Stimulated activated naive B cell treated with anti-CD40 and anti-IgM and Interleukin-4, amounts not matched to agents 10 μg/mL and 1 μg/mL and 100 μg/mL, for 72 hours (primary cell): ENCODE measurements at regions not wholly inside any gene's neighbourhood (a gene's known extent, or its start where the extent isn't known, plus 50 kb on each side); places are given as distances from the start of the nearest gene placed in this dataset.
"Not testable (repeated sequence)": the region's sequence is repeated elsewhere in the genome, so short reads cannot be mapped to it uniquely, and the experiment has no call there.

ENCODE experiments used
- ATAC-seq, 2 donors: fragments of 150-1000 bp; cut with Tn5 transposase; replicated peaks; 2 replicates each; pipeline ENCODE4 v1.10.0; 2021; ENCODE audit warnings: moderate library complexity in 1 of 2
- DNase-seq: peaks from one replicate; pipeline ENCODE4 v3.0.0; 2021
- H3K27ac Mint-ChIP-seq: one replicate; pipeline ENCODE4 v1.8.0; 2022; ENCODE audit warnings: mild to moderate bottlenecking, mixed read lengths
- H3K27me3 Mint-ChIP-seq, 2 donors: one replicate each; pipeline ENCODE4 v1.8.0; 2022; ENCODE audit warnings: mixed read lengths in 2 of 2
- H3K36me3 Mint-ChIP-seq, 2 donors: one replicate each; pipeline ENCODE4 v1.8.0; 2022; ENCODE audit warnings: mixed read lengths in 2 of 2, mild to moderate bottlenecking in 1 of 2
- H3K4me1 Mint-ChIP-seq, 2 donors: one replicate each; pipeline ENCODE4 v1.8.0; 2022; ENCODE audit warnings: mixed read lengths in 2 of 2, mild to moderate bottlenecking in 1 of 2
- H3K4me3 Mint-ChIP-seq, 2 donors: one replicate each; pipeline ENCODE4 v1.8.0; 2022; ENCODE audit warnings: mild to moderate bottlenecking in 2 of 2, mixed read lengths in 2 of 2, moderate library complexity in 1 of 2
- H3K9me3 Mint-ChIP-seq, 2 donors: one replicate each; pipeline ENCODE4 v1.8.0; 2022; ENCODE audit warnings: mixed read lengths in 2 of 2, mild to moderate bottlenecking in 1 of 2

DNA sequence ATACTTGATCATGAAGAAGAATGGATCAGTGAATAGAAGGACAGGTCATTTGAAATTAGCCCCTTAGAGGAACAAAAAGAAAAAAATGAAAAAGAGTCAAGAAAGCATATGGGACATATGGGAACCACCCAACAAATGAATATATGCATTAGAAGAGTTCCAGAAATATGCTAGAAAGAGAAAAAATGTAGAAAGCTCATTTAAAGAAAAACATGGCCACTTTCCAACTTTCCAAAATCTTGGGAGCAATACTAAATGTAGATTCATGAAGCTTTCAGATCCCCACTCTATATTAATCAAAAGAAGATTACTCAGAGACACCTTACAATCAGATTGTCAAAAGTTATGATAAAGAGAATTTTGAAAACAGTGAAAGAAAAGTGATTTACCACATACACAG, 334.8 kb upstream of the NMUR2 start:
- Mint-ChIP-seq H3K9me3 (peaks cover 4 to 9% of the 10 kb centered on the region in 2 donors), H3K4me1 (no peaks in the 10 kb centered on the region)

GRCh38 chr5:152741126-152741525, 336.0 kb upstream of the NMUR2 start:
- not testable (repeated sequence) for H3K36me3 Mint-ChIP-seq, H3K27me3 Mint-ChIP-seq, H3K27ac Mint-ChIP-seq, DNase-seq, H3K4me1 Mint-ChIP-seq, ATAC-seq, H3K4me3 Mint-ChIP-seq, H3K9me3 Mint-ChIP-seq

More for the DNA sequence above, 334.8 kb upstream of the NMUR2 start:
- Mint-ChIP-seq H3K27ac (no peak overlapping the region), H3K36me3 (no peaks in the 10 kb centered on the region), H3K4me3 (no peak overlapping the region), H3K27me3 (no peaks in the 10 kb centered on the region)
- ATAC-seq (no peak), DNase-seq (no peak)

DNA sequence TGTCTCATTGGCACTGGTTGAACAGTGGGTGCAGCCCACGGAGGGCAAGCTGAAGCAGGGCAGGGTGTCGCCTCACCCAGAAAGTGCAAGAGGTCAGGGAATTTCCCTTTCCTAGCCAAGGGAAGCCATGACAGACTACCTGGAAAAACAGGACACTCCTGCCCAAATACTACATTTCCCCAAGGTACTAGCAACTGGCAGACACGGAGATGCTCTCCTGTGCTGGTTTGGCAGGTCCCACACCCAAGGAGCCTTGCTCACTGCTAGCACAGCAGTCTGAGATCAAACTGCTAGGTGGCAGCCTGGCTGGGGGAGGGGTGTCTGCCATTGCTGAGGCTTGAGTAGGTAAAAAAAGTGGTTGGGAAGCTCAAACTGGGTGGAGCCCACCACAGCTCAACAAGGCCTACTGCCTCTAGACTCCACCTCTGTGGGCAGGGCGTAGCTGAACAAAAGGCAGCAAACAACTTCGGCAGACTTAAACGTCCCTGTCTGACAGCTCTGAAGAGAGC, 382.7 kb upstream of the NMUR2 start:
- DNase-seq, ATAC-seq, H3K27me3 Mint-ChIP-seq, H3K27ac Mint-ChIP-seq, H3K36me3 Mint-ChIP-seq, H3K4me1 Mint-ChIP-seq, H3K4me3 Mint-ChIP-seq: not testable (repeated sequence)
- peaks cover 11 to 15% of the 10 kb centered on the region in 2 donors for H3K9me3 Mint-ChIP-seq

DNA sequence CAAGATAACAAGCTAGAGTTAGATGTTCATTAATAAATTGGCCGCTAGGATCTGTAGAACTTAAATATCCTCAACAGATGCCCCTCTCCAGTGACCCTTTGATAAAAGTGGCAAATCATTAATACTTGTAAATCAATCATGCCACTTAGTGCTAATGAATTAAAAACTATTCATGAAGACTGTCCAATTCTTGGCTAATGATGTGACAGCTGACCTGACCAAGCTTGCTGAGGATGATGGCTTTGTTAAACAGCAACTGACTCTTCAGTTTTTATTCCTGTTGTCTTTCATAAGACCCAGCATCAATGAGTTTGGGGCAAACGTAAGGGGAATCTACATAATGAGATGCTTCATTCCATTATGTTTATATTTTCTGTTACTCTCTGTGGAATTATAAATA, 396.8 kb upstream of the NMUR2 start:
- H3K4me1 Mint-ChIP-seq, result no peaks in the 10 kb centered on the region
- no peak overlapping the region for H3K27ac Mint-ChIP-seq
- no peak overlapping the region for H3K4me3 Mint-ChIP-seq
- no peaks in the 10 kb centered on the region for H3K27me3 Mint-ChIP-seq
- DNase-seq, result no peak
- no peak for ATAC-seq
- no peaks in the 10 kb centered on the region for H3K36me3 Mint-ChIP-seq
- H3K9me3 Mint-ChIP-seq, result peaks cover 0 to 2% of the 10 kb centered on the region in 2 donors

- H3K27ac Mint-ChIP-seq, result no peak overlapping the region
- no peak for ATAC-seq
- H3K36me3 Mint-ChIP-seq, result no peaks in the 10 kb centered on the region
- H3K27me3 Mint-ChIP-seq, result no peaks in the 10 kb centered on the region
- H3K9me3 Mint-ChIP-seq, result peaks cover 0 to 2% of the 10 kb centered on the region in 2 donors
- no peaks in the 10 kb centered on the region for H3K4me1 Mint-ChIP-seq
- no peak for DNase-seq
- H3K4me3 Mint-ChIP-seq, result no peak overlapping the region
These were observed 399.1 kb upstream of the NMUR2 start for GRCh38 chr5:152804179-152804578.

GRCh38 chr5:152811988-152812387, 406.9 kb upstream of the NMUR2 start:
- Mint-ChIP-seq H3K4me3 (no peak overlapping the region), H3K36me3 (no peaks in the 10 kb centered on the region), H3K27me3 (no peaks in the 10 kb centered on the region), H3K27ac (no peak overlapping the region), H3K4me1 (no peaks in the 10 kb centered on the region), H3K9me3 (no peaks in the 10 kb centered on the region)
- no peak for DNase-seq
- ATAC-seq, result no peak

DNA sequence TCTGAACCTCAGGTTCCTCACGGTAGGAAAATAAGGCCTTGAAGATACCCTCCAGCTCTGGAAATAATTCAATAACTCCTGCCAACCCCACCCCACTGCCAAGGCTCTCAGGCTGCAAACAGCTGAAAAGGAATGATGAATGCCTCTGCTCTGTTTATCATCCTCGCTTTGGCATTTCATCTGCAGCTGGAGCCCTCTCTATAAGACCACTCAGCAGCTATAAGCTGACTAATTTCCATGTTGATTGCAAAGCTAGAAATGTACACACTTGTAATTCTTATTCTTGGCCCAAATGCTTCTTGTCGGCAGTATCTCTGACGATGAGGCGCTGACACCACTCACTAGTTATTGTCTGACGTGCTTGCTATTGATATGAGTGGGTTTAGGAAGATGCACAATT, 408.4 kb upstream of the NMUR2 start:
- Mint-ChIP-seq H3K36me3 (no peaks in the 10 kb centered on the region), H3K27me3 (no peaks in the 10 kb centered on the region), H3K27ac (no peak overlapping the region), H3K4me3 (no peak overlapping the region), H3K9me3 (peaks cover 0 to 1% of the 10 kb centered on the region in 2 donors), H3K4me1 (no peaks in the 10 kb centered on the region)
- ATAC-seq (no peak), DNase-seq (no peak)

- no peaks in the 10 kb centered on the region for H3K36me3 Mint-ChIP-seq
- H3K4me1 Mint-ChIP-seq, result no peaks in the 10 kb centered on the region
- ATAC-seq (no peak), DNase-seq (no peak)
- no peak overlapping the region for H3K4me3 Mint-ChIP-seq
- peaks cover 0 to 3% of the 10 kb centered on the region in 2 donors for H3K9me3 Mint-ChIP-seq
- no peaks in the 10 kb centered on the region for H3K27me3 Mint-ChIP-seq
- H3K27ac Mint-ChIP-seq, result no peak overlapping the region
These were observed 414.8 kb upstream of the NMUR2 start for GRCh38 chr5:152819891-152820290.

- no peak for ATAC-seq
- Mint-ChIP-seq H3K36me3 (no peaks in the 10 kb centered on the region), H3K4me3 (no peak overlapping the region), H3K4me1 (no peaks in the 10 kb centered on the region), H3K9me3 (peaks cover 0 to 1% of the 10 kb centered on the region in 2 donors), H3K27me3 (no peaks in the 10 kb centered on the region), H3K27ac (no peak overlapping the region)
- DNase-seq, result no peak
These were observed 419.2 kb upstream of the NMUR2 start for GRCh38 chr5:152824316-152824715.

- Mint-ChIP-seq H3K4me3 (no peak overlapping the region), H3K36me3 (no peaks in the 10 kb centered on the region), H3K4me1 (no peaks in the 10 kb centered on the region), H3K9me3 (no peaks in the 10 kb centered on the region), H3K27ac (no peak overlapping the region), H3K27me3 (no peaks in the 10 kb centered on the region)
- ATAC-seq, result no peak
- DNase-seq, result no peak
These were observed 433.2 kb upstream of the NMUR2 start for GRCh38 chr5:152838241-152838786.

GRCh38 chr5:152844713-152845112, 439.6 kb upstream of the NMUR2 start:
- Mint-ChIP-seq H3K36me3 (no peaks in the 10 kb centered on the region), H3K4me1 (no peaks in the 10 kb centered on the region), H3K9me3 (peaks cover 0 to 7% of the 10 kb centered on the region in 2 donors), H3K27me3 (no peaks in the 10 kb centered on the region), H3K4me3 (no peak overlapping the region), H3K27ac (no peak overlapping the region)
- ATAC-seq (no peak), DNase-seq (no peak)

DNA sequence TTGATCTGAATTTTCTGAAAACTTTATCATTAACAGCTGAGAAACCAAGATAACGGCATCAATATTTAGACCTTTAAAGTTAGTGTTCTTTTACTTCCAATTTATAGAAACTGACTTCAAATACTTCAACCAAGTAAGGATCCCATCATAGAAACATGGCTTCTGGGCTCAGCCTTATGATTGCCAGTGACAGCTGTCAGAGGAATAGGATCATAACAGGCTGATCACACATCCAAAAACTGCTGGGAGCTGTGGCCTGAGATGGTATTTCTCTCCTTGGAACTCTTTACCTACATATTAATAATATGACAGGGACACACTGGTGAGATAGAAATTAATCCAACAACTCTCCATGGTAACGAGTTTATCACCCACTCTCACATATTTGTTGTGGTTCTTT, 448.3 kb upstream of the NMUR2 start:
- Mint-ChIP-seq H3K27ac (no peak overlapping the region), H3K36me3 (no peaks in the 10 kb centered on the region), H3K27me3 (no peaks in the 10 kb centered on the region), H3K4me1 (no peaks in the 10 kb centered on the region), H3K4me3 (no peak overlapping the region), H3K9me3 (peaks cover 0 to 5% of the 10 kb centered on the region in 2 donors)
- DNase-seq (no peak), ATAC-seq (no peak)

DNA sequence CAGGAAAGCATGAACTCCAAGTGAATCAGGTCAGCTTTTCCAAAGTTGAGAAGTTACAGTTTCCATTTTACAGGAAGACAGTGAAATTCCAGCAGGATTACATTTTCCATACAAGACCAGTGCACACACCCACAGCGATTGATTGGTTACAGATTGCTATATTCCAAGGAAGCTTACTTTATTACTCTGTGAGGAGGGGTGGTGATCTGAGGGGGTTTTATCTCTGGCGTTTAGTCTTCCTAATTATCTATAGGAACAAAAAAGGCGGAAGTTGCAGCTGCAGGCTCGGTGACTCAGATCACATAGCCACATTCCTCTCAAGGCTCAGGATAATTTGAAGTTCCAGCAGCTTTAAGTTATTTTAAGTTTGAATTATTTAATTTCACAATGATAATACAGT, 450.4 kb upstream of the NMUR2 start:
- H3K4me3 Mint-ChIP-seq, result no peak overlapping the region

GRCh38 chr5:152861231-152861630, 456.2 kb upstream of the NMUR2 start:
- H3K36me3 Mint-ChIP-seq, result no peaks in the 10 kb centered on the region
- no peak overlapping the region for H3K4me3 Mint-ChIP-seq
- no peak for DNase-seq
- H3K9me3 Mint-ChIP-seq, result peaks cover 0 to 5% of the 10 kb centered on the region in 2 donors
- H3K4me1 Mint-ChIP-seq, result no peaks in the 10 kb centered on the region
- no peak overlapping the region for H3K27ac Mint-ChIP-seq
- no peak for ATAC-seq
- no peaks in the 10 kb centered on the region for H3K27me3 Mint-ChIP-seq

More for the DNA sequence above, 450.4 kb upstream of the NMUR2 start:
- no peaks in the 10 kb centered on the region for H3K27me3 Mint-ChIP-seq
- no peaks in the 10 kb centered on the region for H3K4me1 Mint-ChIP-seq
- H3K27ac Mint-ChIP-seq, result no peak overlapping the region
- peaks cover 0 to 2% of the 10 kb centered on the region in 2 donors for H3K9me3 Mint-ChIP-seq
- no peaks in the 10 kb centered on the region for H3K36me3 Mint-ChIP-seq
- DNase-seq (no peak), ATAC-seq (no peak)

DNA sequence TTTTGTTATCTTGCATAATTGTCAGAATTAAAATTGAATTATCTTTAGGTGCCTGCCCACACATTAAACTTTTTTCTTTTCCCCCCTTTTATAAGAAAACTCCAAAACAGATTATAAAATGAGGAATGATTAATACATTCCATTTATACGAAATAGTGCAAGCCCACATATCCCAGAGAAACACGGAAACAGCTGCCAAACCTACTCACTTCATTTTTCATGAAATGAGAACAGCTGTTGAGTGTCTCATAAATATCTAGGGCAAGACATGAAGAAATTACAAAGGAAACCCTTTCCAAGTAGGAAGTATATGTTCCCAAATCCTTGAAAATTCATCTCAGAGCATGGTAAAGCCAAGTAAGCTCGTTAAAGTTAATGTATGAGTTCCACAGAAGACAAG, 459.4 kb upstream of the NMUR2 start:
- Mint-ChIP-seq H3K36me3 (no peaks in the 10 kb centered on the region), H3K9me3 (peaks cover 0 to 5% of the 10 kb centered on the region in 2 donors), H3K27ac (no peak overlapping the region), H3K4me1 (no peaks in the 10 kb centered on the region), H3K4me3 (no peak overlapping the region), H3K27me3 (no peaks in the 10 kb centered on the region)
- DNase-seq (no peak), ATAC-seq (no peak)

DNA sequence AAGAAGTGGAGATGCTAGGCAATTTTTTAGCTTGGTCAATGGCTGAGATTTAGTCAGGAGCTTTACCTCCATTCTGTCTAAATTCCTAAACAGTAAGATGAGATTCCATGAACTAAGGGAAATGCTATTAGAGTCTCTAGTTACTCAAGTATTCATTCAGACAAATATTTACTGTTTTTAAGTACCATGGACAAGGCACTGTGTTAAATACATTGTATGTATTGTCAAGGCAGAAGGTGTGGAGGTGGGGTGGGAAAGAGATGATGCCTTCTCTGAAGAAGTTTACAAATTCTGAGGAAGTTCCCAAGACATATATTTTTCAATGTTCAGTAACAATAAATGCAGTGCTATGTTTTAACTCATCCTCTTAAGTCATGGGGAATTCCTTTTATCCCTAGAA, 459.9 kb upstream of the NMUR2 start:
- peaks cover 0 to 5% of the 10 kb centered on the region in 2 donors for H3K9me3 Mint-ChIP-seq
- no peak overlapping the region for H3K27ac Mint-ChIP-seq
- H3K4me1 Mint-ChIP-seq, result no peaks in the 10 kb centered on the region
- DNase-seq, result no peak
- H3K4me3 Mint-ChIP-seq, result no peak overlapping the region
- H3K27me3 Mint-ChIP-seq, result no peaks in the 10 kb centered on the region
- no peaks in the 10 kb centered on the region for H3K36me3 Mint-ChIP-seq
- no peak for ATAC-seq
